HEK293 (cell line): ENCODE measurements at regions not wholly inside any gene's neighbourhood (a gene's known extent, or its start where the extent isn't known, plus 50 kb on each side); places are given as distances from the start of the nearest gene placed in this dataset.

Source experiments
- CTCF ChIP-seq: fragments of 450-650 bp; formaldehyde crosslinking; IDR thresholded peaks from 2 replicates; pipeline ENCODE4 v1.5.1; 2016; ENCODE audit warnings: missing biosample characterization, missing genetic modification characterization
- HOXD13 ChIP-seq: sonication (generic); formaldehyde crosslinking; IDR thresholded peaks from 2 replicates; pipeline ENCODE4 v1.8.0; 2022; ENCODE audit warnings: missing genetic modification reagents, borderline replicate concordance
- KLF16 ChIP-seq: fragments of 450-650 bp; formaldehyde crosslinking; IDR thresholded peaks from 2 replicates; pipeline ENCODE4 v1.5.1; 2017; ENCODE audit warnings: missing biosample characterization, missing genetic modification characterization
- PRDM4 ChIP-seq: fragments of 450-650 bp; formaldehyde crosslinking; IDR thresholded peaks from 2 replicates; pipeline ENCODE4 v1.5.1; 2017; ENCODE audit warnings: missing biosample characterization, missing genetic modification characterization
- SCRT2 ChIP-seq: fragments of 450-650 bp; formaldehyde crosslinking; IDR thresholded peaks from 2 replicates; pipeline ENCODE4 v1.5.1; 2016; ENCODE audit warnings: missing biosample characterization, missing genetic modification characterization
- TRIM28 ChIP-seq: IDR thresholded peaks from 2 replicates; pipeline ENCODE4 v1.6.1; 2011; ENCODE audit warnings: low read length, control low read depth, borderline replicate concordance
- YY2 ChIP-seq: fragments of 450-650 bp; formaldehyde crosslinking; IDR thresholded peaks from 2 replicates; pipeline ENCODE4 v1.5.1; 2016; ENCODE audit warnings: missing biosample characterization, missing genetic modification characterization
- ZBTB49 ChIP-seq: fragments of 450-650 bp; formaldehyde crosslinking; IDR thresholded peaks from 2 replicates; pipeline ENCODE4 v1.5.1; 2016; ENCODE audit warnings: missing biosample characterization, missing genetic modification characterization, low read depth
- ZNF133 ChIP-seq: fragments of 450-650 bp; formaldehyde crosslinking; IDR thresholded peaks from 2 replicates; pipeline ENCODE4 v1.5.1; 2016; ENCODE audit warnings: missing biosample characterization, missing genetic modification characterization
- ZNF488 ChIP-seq: fragments of 450-650 bp; formaldehyde crosslinking; IDR thresholded peaks from 2 replicates; pipeline ENCODE4 v1.5.1; 2016; ENCODE audit warnings: missing biosample characterization, missing genetic modification characterization
- ZNF658 ChIP-seq: fragments of 450-650 bp; formaldehyde crosslinking; IDR thresholded peaks from 2 replicates; pipeline ENCODE4; 2016; ENCODE audit warnings: missing biosample characterization, missing genetic modification characterization
- ZNF747 ChIP-seq: fragments of 450-650 bp; formaldehyde crosslinking; IDR thresholded peaks from 2 replicates; pipeline ENCODE4 v1.5.1; 2016; ENCODE audit warnings: missing biosample characterization, missing genetic modification characterization

- TF ChIP-seq ZNF488: no peak
- TF ChIP-seq TRIM28: no peak
- no peak for TF ChIP-seq CTCF (tag by site-specific recombination)
- no peak for TF ChIP-seq ZNF658 (tag by site-specific recombination)
- TF ChIP-seq KLF16: no peak
- TF ChIP-seq PRDM4: no peak
- no peak for TF ChIP-seq ZBTB49 (tag by site-specific recombination)
- no peak for TF ChIP-seq SCRT2 (tag by site-specific recombination)
- no peak for TF ChIP-seq YY2 (tag by site-specific recombination)
- TF ChIP-seq ZNF133 (tag by site-specific recombination): no peak
- TF ChIP-seq HOXD13 (CRISPR knock-in tag): no peak
- no peak for TF ChIP-seq ZNF747 (tag by site-specific recombination)
These were observed 61.7 kb downstream of the UTRN start for GRCh38 chr6:144346719-144347447.
